Fibroblast of skin of right quadriceps (primary cell): ENCODE measurements at regions not wholly inside any gene's neighbourhood (a gene's known extent, or its start where the extent isn't known, plus 50 kb on each side); places are given as distances from the start of the nearest gene placed in this dataset.
"Not testable (repeated sequence)": the region's sequence is repeated elsewhere in the genome, so short reads cannot be mapped to it uniquely, and the experiment has no call there.

ENCODE experiments used
- DNase-seq: peaks from one replicate; pipeline ENCODE4 v3.0.0-alpha.2; 2013

GRCh38 chr1:34371179-34371578 lies 194.5 kb downstream of the C1orf94 start:
- not testable (repeated sequence) for DNase-seq

- DNase-seq, result no peak
These were observed 195.3 kb downstream of the C1orf94 start for GRCh38 chr1:34371829-34372532.

- no peak for DNase-seq
These were observed 196.2 kb downstream of the C1orf94 start for GRCh38 chr1:34372891-34373290.

- no peak for DNase-seq
These were observed 197.2 kb downstream of the C1orf94 start for GRCh38 chr1:34373912-34374311.

- DNase-seq, result no peak
These were observed 199.8 kb downstream of the C1orf94 start for GRCh38 chr1:34376531-34376930.

- peak; percentile 63 for DNase-seq
These were observed 202.5 kb downstream of the C1orf94 start for GRCh38 chr1:34378968-34379856.

GRCh38 chr1:34379911-34380310 lies 203.2 kb downstream of the C1orf94 start:
- no peak for DNase-seq

GRCh38 chr1:34380526-34381124 lies 203.9 kb downstream of the C1orf94 start:
- no peak for DNase-seq

GRCh38 chr1:34389974-34390373 lies 213.3 kb downstream of the C1orf94 start:
- DNase-seq, result no peak

- no peak for DNase-seq
These were observed 219.3 kb downstream of the C1orf94 start for GRCh38 chr1:34396042-34396441.

- DNase-seq, result no peak
These were observed 221.7 kb downstream of the C1orf94 start for GRCh38 chr1:34398241-34398915.

GRCh38 chr1:34398916-34399275 lies 222.2 kb downstream of the C1orf94 start:
- DNase-seq, result no peak

GRCh38 chr1:34400675-34401074 lies 224.0 kb downstream of the C1orf94 start:
- no peak for DNase-seq

GRCh38 chr1:34403156-34403555 lies 226.4 kb downstream of the C1orf94 start:
- no peak for DNase-seq

GRCh38 chr1:34404804-34405203 lies 228.1 kb downstream of the C1orf94 start:
- DNase-seq, result no peak

GRCh38 chr1:34405266-34405959 lies 228.7 kb downstream of the C1orf94 start:
- no peak for DNase-seq

GRCh38 chr1:34406377-34406776 lies 229.7 kb downstream of the C1orf94 start:
- no peak for DNase-seq

GRCh38 chr1:34406833-34407539 lies 230.3 kb downstream of the C1orf94 start:
- DNase-seq, result peak; percentile 70

GRCh38 chr1:34408011-34408410 lies 231.3 kb downstream of the C1orf94 start:
- DNase-seq, result peak; percentile 58

- DNase-seq, result no peak
These were observed 233.1 kb downstream of the C1orf94 start for GRCh38 chr1:34409689-34410229.

GRCh38 chr1:34412598-34413370 lies 236.1 kb downstream of the C1orf94 start:
- no peak for DNase-seq
